SK-N-SH (cell line): ENCODE measurements at regions not wholly inside any gene's neighbourhood (a gene's known extent, or its start where the extent isn't known, plus 50 kb on each side); places are given as distances from the start of the nearest gene placed in this dataset.

ENCODE experiments used
- CTCF ChIA-PET: fragments of 300-600, 350-600 bp; formaldehyde crosslinking; extraction: SDS; loops from one replicate; lab custom pipeline; 2021; lab: Yijun Ruan, JAX
- POLR2A ChIA-PET: fragments of 350-600 bp; sonication (Branson Sonifier 250); formaldehyde crosslinking; extraction: SDS; loops from one replicate; lab custom pipeline; 2020; ENCODE audit warnings: antibody characterized with exemption, inconsistent platforms; lab: Yijun Ruan, JAX
- DNase-seq: peaks from one replicate; pipeline ENCODE4 v3.0.0; 2012
- H2AFZ ChIP-seq: fragments of 200-600 bp; sonication (generic); 2 replicates; pipeline ENCODE4 v1.8.1; 2016; ENCODE audit warnings: antibody characterized with exemption, mild to moderate bottlenecking, low read depth
- H3F3A ChIP-seq: fragments of 200-600 bp; sonication (generic); replicated peaks from 2 replicates; pipeline ENCODE3; 2016; ENCODE audit warnings: antibody characterized with exemption, mild to moderate bottlenecking; ENCODE audit not compliant: insufficient read depth
- H3K27ac ChIP-seq, 2 experiments: fragments of 200-500 bp in 1 of 2; fragments of 200-600 bp in 1 of 2; sonication (Bioruptor generic) in 1 of 2; sonication (generic), shearing (Covaris generic) in 1 of 2; 2 replicates each; pipeline versions ENCODE4 v1.5.1 to v1.6.1; 2014 to 2016; ENCODE audit warnings: low read depth in 2 of 2, inconsistent platforms in 1 of 2, low read length in 1 of 2, mild to moderate bottlenecking in 1 of 2, mixed read lengths in 1 of 2
- H3K27me3 ChIP-seq: fragments of 200-600 bp; sonication (generic), shearing (Covaris generic); 2 replicates; pipeline ENCODE4 v1.6.1; 2016; ENCODE audit warnings: mixed run types; ENCODE audit not compliant: insufficient read depth
- H3K36me3 ChIP-seq, 2 experiments: fragments of 200-500 bp in 1 of 2; fragments of 200-600 bp in 1 of 2; sonication (Bioruptor generic) in 1 of 2; sonication (generic) in 1 of 2; replicated peaks in 1 of 2; 2 replicates each; pipeline versions ENCODE3 to v1.5.1; 2014 to 2016; ENCODE audit warnings: low read length in 1 of 2, mild to moderate bottlenecking in 1 of 2; ENCODE audit not compliant: insufficient read depth in 2 of 2, control insufficient read depth in 1 of 2
- H3K4me1 ChIP-seq, 2 experiments: fragments of 200-500 bp in 1 of 2; fragments of 200-600 bp in 1 of 2; sonication (Bioruptor generic) in 1 of 2; sonication (generic), shearing (Covaris generic) in 1 of 2; 2 replicates each; pipeline versions ENCODE4 v1.5.1 to v1.6.1; 2014 to 2016; ENCODE audit warnings: low read depth in 1 of 2, low read length in 1 of 2, mixed run types in 1 of 2; ENCODE audit not compliant: insufficient read depth in 2 of 2, control insufficient read depth in 1 of 2
- H3K4me2 ChIP-seq: fragments of 200-600 bp; sonication (generic), shearing (Covaris generic); 2 replicates; pipeline ENCODE4 v1.6.1; 2017; ENCODE audit warnings: mixed run types
- H3K4me3 ChIP-seq, 2 experiments: fragments of 200-500 bp in 1 of 2; fragments of 200-600 bp in 1 of 2; sonication (Bioruptor generic) in 1 of 2; sonication (generic), shearing (Covaris generic) in 1 of 2; 2 replicates each; pipeline versions ENCODE4 v1.5.1 to v1.8.1; 2014 to 2016; ENCODE audit warnings: low read depth in 2 of 2, inconsistent platforms in 1 of 2, low read length in 1 of 2, mild to moderate bottlenecking in 1 of 2, mixed read lengths in 1 of 2, moderate library complexity in 1 of 2
- H3K79me2 ChIP-seq: fragments of 200-600 bp; sonication (generic); 2 replicates; pipeline ENCODE4 v1.8.1; 2017; ENCODE audit warnings: mild to moderate bottlenecking; ENCODE audit not compliant: insufficient read depth
- H3K9ac ChIP-seq: fragments of 200-600 bp; sonication (generic); 2 replicates; pipeline ENCODE4 v1.6.1; 2017; ENCODE audit warnings: mixed run types
- H3K9me2 ChIP-seq: fragments of 200-600 bp; sonication (generic); 2 replicates; pipeline ENCODE4 v1.6.1; 2017; ENCODE audit warnings: mixed run types
- H3K9me3 ChIP-seq: fragments of 200-600 bp; sonication (generic); 2 replicates; pipeline ENCODE4 v1.6.1; 2017; ENCODE audit warnings: mixed run types, mild to moderate bottlenecking, moderate library complexity
- H4K20me1 ChIP-seq: fragments of 200-600 bp; sonication (generic); 2 replicates; pipeline ENCODE4 v1.6.1; 2017; ENCODE audit warnings: mild to moderate bottlenecking, mixed run types; ENCODE audit not compliant: insufficient read depth
- ELF1 ChIP-seq: IDR thresholded peaks from 2 replicates; pipeline ENCODE4 v1.4.0; 2012
- EP300 ChIP-seq, 2 experiments: IDR thresholded peaks; 2 replicates each; pipeline versions ENCODE4 v1.4.0 to v1.6.1; 2012; ENCODE audit warnings: borderline replicate concordance in 1 of 2, low read depth in 1 of 2, low read length in 1 of 2
- FOSL2 ChIP-seq: IDR thresholded peaks from 2 replicates; pipeline ENCODE4 v1.4.0; 2012; ENCODE audit warnings: low read depth, mild to moderate bottlenecking, moderate library complexity, borderline replicate concordance
- FOXJ3 ChIP-seq: sonication (generic); formaldehyde crosslinking; IDR thresholded peaks from 2 replicates; pipeline ENCODE4 v1.5.1; 2020; ENCODE audit warnings: mild to moderate bottlenecking, missing genetic modification reagents
- FOXM1 ChIP-seq: IDR thresholded peaks from 2 replicates; pipeline ENCODE4 v1.4.0; 2012; ENCODE audit warnings: low read depth, mild to moderate bottlenecking
- GABPA ChIP-seq: IDR thresholded peaks from 2 replicates; pipeline ENCODE4 v1.4.0; 2012; ENCODE audit warnings: low read depth, mild to moderate bottlenecking
- GATA2 ChIP-seq: sonication (generic); formaldehyde crosslinking; IDR thresholded peaks from 2 replicates; pipeline ENCODE4 v1.5.0; 2020; ENCODE audit warnings: mild to moderate bottlenecking, missing genetic modification reagents
- IRF3 ChIP-seq: fragments of 150-350 bp; IDR thresholded peaks from 2 replicates; pipeline ENCODE4 v1.6.1; 2016; ENCODE audit warnings: mild to moderate bottlenecking, low read depth, low read length
- JUND ChIP-seq: IDR thresholded peaks from 2 replicates; pipeline ENCODE4 v1.4.0; 2012
- MXI1 ChIP-seq: IDR thresholded peaks from 2 replicates; pipeline ENCODE4 v1.6.1; 2012; ENCODE audit warnings: mild to moderate bottlenecking, low read depth, low read length, improper control_type of control experiment
- NFIC ChIP-seq: IDR thresholded peaks from 2 replicates; pipeline ENCODE4 v1.4.0; 2012; ENCODE audit warnings: borderline replicate concordance
- POLR2AphosphoS5 ChIP-seq: IDR thresholded peaks from 2 replicates; pipeline ENCODE4 v1.6.1; 2012; ENCODE audit warnings: low read depth, low read length
- REST ChIP-seq: IDR thresholded peaks from 2 replicates; pipeline ENCODE4 v1.6.1; 2012; ENCODE audit warnings: mild to moderate bottlenecking, low read depth, low read length, moderate library complexity
- SIN3A ChIP-seq: IDR thresholded peaks from 2 replicates; pipeline ENCODE4 v1.6.1; 2012; ENCODE audit warnings: low read depth, mild to moderate bottlenecking, low read length, moderate library complexity, borderline replicate concordance
- TAF1 ChIP-seq: IDR thresholded peaks from 2 replicates; pipeline ENCODE4 v1.6.1; 2012; ENCODE audit warnings: low read depth, mild to moderate bottlenecking, low read length, moderate library complexity, borderline replicate concordance
- TCF12 ChIP-seq: IDR thresholded peaks from 2 replicates; pipeline ENCODE4 v1.4.0; 2012
- USF1 ChIP-seq: IDR thresholded peaks from 2 replicates; pipeline ENCODE4 v1.4.0; 2012; ENCODE audit warnings: low read depth, borderline replicate concordance
- USF2 ChIP-seq: fragments of 150-350 bp; IDR thresholded peaks from 2 replicates; pipeline ENCODE4 v1.6.1; 2017; ENCODE audit warnings: antibody characterized with exemption, low read length, low read depth, borderline replicate concordance
- YY1 ChIP-seq: IDR thresholded peaks from 2 replicates; pipeline ENCODE4 v1.4.0; 2012; ENCODE audit warnings: low read depth, mild to moderate bottlenecking
- WGBS: methylation state at CpG from one replicate; pipeline ENCODE4 v1.1.6; 2017; ENCODE audit warnings: low lambda C conversion rate; 5-methylcytosine and 5-hydroxymethylcytosine counted together

- Histone ChIP-seq H3K4me1 (peaks cover 3 to 10% of the 10 kb centered on the region in 2 experiments; a peak in 3 of 4 replicates), H3K27me3 (no peaks in the 10 kb centered on the region), H3K9me3 (no peaks in the 10 kb centered on the region), H3F3A (peaks cover 3% of the 10 kb centered on the region), H3K4me3 (no peak overlapping the region), H4K20me1 (no peaks in the 10 kb centered on the region), H3K4me2 (no peak overlapping the region), H3K27ac (no peak overlapping the region), H2AFZ (no peak overlapping the region), H3K9me2 (no peaks in the 10 kb centered on the region), H3K79me2 (no peaks in the 10 kb centered on the region), H3K9ac (no peak overlapping the region), H3K36me3 (no peaks in the 10 kb centered on the region)
- ChIA-PET POLR2A (no interaction called here), CTCF (no interaction called here)
- WGBS = 52% methylated on average over 1 of the region's 1 CpG
- TF ChIP-seq USF1 (no peak), JUND (no peak), USF2 (no peak), SIN3A (no peak), FOXJ3 (CRISPR knock-in tag) (no peak), EP300 (IDR thresholded peaks at IDR 0.05; ENCODE audit: borderline replicate concordance in 1 of 2, low read depth in 1 of 2, low read length in 1 of 2) (no peak), FOSL2 (no peak), YY1 (no peak), IRF3 (no peak), NFIC (no peak), ELF1 (no peak), MXI1 (no peak), POLR2AphosphoS5 (no peak), TAF1 (no peak), GATA2 (CRISPR knock-in tag) (no peak), GABPA (no peak), TCF12 (no peak), FOXM1 (no peak), REST (no peak)
- DNase-seq = no peak
Observed at GRCh38 chr3:81439108-81439507, 322.3 kb downstream of the GBE1 start.
